Activated naive CD8-positive, alpha-beta T cell treated with anti-CD3 and anti-CD28 coated beads, Interleukin-2, amount 10 ng/mL, durations not matched to agents 7 days and 5 days (primary cell): ENCODE measurements at regions not wholly inside any gene's neighbourhood (a gene's known extent, or its start where the extent isn't known, plus 50 kb on each side); places are given as distances from the start of the nearest gene placed in this dataset.
A peak's percentile ranks its signal among the peaks of the same experiment; 100 is the strongest.

Experiments
- ATAC-seq: fragments of 150-1000 bp; cut with Tn5 transposase; one replicate; pipeline ENCODE4 v1.10.0; 2021; ENCODE audit warnings: low read depth, moderate library complexity
- POLR2A ChIA-PET: fragments of 350-600 bp; sonication (Branson Sonifier 250); formaldehyde crosslinking; loops from one replicate; lab custom pipeline; 2021; ENCODE audit warnings: antibody characterized with exemption; lab: Charles Lee
- DNase-seq: peaks from one replicate; pipeline ENCODE4 v3.0.0; 2021
- H3K27ac Mint-ChIP-seq: one replicate; pipeline ENCODE4 v1.8.0; 2022; ENCODE audit warnings: mild to moderate bottlenecking, mixed read lengths
- H3K27me3 Mint-ChIP-seq: one replicate; pipeline ENCODE4 v1.8.0; 2022; ENCODE audit warnings: mild to moderate bottlenecking, moderate library complexity, mixed read lengths
- H3K36me3 Mint-ChIP-seq: one replicate; pipeline ENCODE4 v1.8.0; 2021; ENCODE audit warnings: mild to moderate bottlenecking, mixed read lengths
- H3K4me1 Mint-ChIP-seq: one replicate; pipeline ENCODE4 v1.8.0; 2021; ENCODE audit warnings: mixed read lengths
- H3K4me3 Mint-ChIP-seq: one replicate; pipeline ENCODE4 v1.8.0; 2022; ENCODE audit warnings: mild to moderate bottlenecking, moderate library complexity, mixed read lengths
- H3K9me3 Mint-ChIP-seq: one replicate; pipeline ENCODE4 v1.8.0; 2021; ENCODE audit warnings: mixed read lengths

DNA sequence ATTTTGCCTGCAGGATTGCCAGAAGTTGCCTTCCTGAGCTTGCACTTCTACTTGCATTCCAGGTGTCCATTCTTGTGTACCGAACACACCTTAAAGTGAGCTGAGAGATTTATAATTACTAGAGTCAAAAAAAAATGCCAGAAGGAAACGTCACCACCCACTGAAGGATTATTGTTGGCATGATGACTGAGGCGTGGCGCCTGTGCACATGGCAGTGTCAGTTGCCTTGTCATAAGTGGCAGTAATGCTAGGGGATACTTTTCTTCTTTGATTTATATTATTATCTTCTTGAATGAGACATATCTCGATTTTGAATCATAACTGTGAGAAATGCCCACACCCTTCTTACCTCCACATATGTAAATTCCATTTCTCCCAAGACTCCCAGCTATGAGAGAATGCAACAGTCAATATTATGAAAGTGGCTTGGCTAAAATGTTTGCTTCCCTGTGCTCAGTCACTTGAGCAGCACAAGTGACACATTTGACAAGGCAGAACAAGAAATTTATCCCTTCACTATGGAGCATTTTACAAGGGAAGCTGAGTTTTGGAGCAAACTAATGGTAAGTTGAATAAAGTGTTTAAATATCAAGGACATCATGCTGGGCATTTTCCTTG is 149.5 kb upstream of the SASH1 start:
- no peak overlapping the region for H3K4me3 Mint-ChIP-seq
- H3K4me1 Mint-ChIP-seq = no peaks in the 10 kb centered on the region
- H3K27ac Mint-ChIP-seq = no peak overlapping the region
- no peaks in the 10 kb centered on the region for H3K36me3 Mint-ChIP-seq
- H3K9me3 Mint-ChIP-seq = peaks cover 3% of the 10 kb centered on the region
- DNase-seq = no peak
- peaks cover 36% of the 10 kb centered on the region for H3K27me3 Mint-ChIP-seq
- no peak for ATAC-seq
- POLR2A ChIA-PET = no interaction called here

DNA sequence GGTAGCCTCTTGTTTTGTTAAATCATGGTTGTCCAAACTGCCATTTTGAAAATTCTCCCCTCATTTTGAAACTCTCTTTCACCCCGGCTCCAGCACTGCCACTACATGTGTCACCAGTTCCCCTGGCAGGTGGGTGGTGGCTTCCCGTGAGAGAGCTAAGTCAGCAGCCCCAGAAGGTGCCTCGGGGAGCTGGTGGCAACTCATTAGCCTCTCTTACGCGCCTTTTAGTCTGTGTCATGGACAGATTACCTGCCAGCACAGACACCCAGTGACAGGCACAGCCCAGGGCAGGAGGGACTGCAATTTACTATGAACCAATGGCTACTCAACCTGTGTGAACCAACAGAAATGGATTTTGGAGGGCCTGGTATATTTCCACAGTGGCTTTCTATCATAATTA is 147.1 kb upstream of the SASH1 start:
- no peaks in the 10 kb centered on the region for H3K4me1 Mint-ChIP-seq
- POLR2A ChIA-PET = no interaction called here
- no peaks in the 10 kb centered on the region for H3K36me3 Mint-ChIP-seq
- ATAC-seq = no peak
- DNase-seq = no peak
- peaks cover 54% of the 10 kb centered on the region for H3K27me3 Mint-ChIP-seq
- H3K4me3 Mint-ChIP-seq = no peak overlapping the region
- H3K9me3 Mint-ChIP-seq = peaks cover 3% of the 10 kb centered on the region
- H3K27ac Mint-ChIP-seq = no peak overlapping the region

DNA sequence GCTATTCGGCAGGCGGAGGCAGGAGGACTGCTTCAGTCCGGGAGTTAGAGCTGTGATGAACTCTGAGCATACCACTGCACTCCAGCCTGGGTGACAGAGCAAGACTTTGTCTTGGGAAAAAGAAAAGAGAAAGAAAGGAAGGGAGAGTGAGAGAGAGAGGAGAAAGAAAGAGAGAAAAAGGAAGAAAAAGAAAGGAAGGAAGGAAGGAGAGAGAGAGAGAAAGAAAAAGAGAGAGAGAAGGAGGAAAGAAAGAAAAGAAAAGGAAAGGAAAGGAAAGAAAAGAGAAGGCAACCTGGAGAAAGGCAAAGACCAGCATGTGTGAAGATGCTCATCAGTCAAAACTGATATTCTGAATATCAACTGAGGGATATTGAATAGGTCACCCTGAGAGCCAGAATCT is 143.1 kb upstream of the SASH1 start:
- DNase-seq = no peak
- no peak overlapping the region for H3K4me3 Mint-ChIP-seq
- peaks cover 6% of the 10 kb centered on the region for H3K9me3 Mint-ChIP-seq
- H3K27me3 Mint-ChIP-seq = peaks cover 76% of the 10 kb centered on the region
- no peak overlapping the region for H3K27ac Mint-ChIP-seq
- ATAC-seq = no peak
- H3K36me3 Mint-ChIP-seq = no peaks in the 10 kb centered on the region
- peaks cover 9% of the 10 kb centered on the region for H3K4me1 Mint-ChIP-seq
- POLR2A ChIA-PET = interaction anchor here (1.0 kb wide), 1 partner anchor 14 kb away, joined by 3 read pairs; no protein-coding TSS in a partner anchor

DNA sequence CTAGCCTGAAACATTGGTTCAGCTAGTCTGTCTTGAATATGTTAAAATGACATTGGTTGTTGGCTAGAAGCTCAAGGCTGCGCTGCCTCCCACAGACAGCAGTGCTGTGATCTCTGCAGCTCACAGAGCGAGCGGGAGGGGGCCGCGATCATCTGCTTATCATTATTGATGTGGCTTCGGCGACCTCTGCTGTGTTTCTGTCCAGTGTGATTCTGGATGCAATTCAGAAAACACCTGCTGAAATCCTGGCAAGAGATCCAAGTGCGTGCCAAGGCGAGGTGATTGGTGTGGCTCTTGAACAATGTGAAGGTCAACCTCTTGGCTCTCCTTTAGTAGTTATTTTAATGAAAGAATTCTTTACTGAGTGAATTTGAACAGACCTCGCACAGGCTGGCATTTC is 142.3 kb upstream of the SASH1 start:
- no peak for DNase-seq
- peaks cover under 1% of the 10 kb centered on the region for H3K36me3 Mint-ChIP-seq
- POLR2A ChIA-PET = no interaction called here
- peaks cover 12% of the 10 kb centered on the region for H3K4me1 Mint-ChIP-seq
- H3K27ac Mint-ChIP-seq = no peak overlapping the region
- H3K4me3 Mint-ChIP-seq = no peak overlapping the region
- peaks cover 10% of the 10 kb centered on the region for H3K9me3 Mint-ChIP-seq
- H3K27me3 Mint-ChIP-seq = peaks cover 79% of the 10 kb centered on the region
- ATAC-seq = no peak

DNA sequence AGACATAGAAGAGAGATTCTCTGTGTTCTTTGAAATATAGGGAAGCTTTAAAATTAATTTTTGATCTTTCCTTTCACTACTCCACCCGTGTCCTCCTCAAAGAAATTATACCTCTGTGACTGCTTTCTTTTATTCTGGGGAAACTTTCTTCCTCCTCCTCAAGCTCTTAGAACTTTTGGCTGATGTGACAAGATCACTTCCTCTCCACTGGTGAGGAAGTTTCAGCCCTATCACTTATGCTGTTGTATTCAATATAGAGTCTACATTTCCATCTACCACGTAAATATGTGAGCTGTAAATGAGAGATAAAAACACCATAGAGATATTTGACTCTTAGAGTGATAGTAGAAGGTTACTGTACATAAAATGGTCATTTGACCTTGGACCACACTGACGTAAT is 141.9 kb upstream of the SASH1 start:
- H3K27me3 Mint-ChIP-seq = peaks cover 79% of the 10 kb centered on the region
- peaks cover 14% of the 10 kb centered on the region for H3K4me1 Mint-ChIP-seq
- no peak overlapping the region for H3K27ac Mint-ChIP-seq
- ATAC-seq = no peak
- H3K4me3 Mint-ChIP-seq = no peak overlapping the region
- POLR2A ChIA-PET = no interaction called here
- H3K36me3 Mint-ChIP-seq = peaks cover 2% of the 10 kb centered on the region
- DNase-seq = no peak
- peaks cover 13% of the 10 kb centered on the region for H3K9me3 Mint-ChIP-seq

DNA sequence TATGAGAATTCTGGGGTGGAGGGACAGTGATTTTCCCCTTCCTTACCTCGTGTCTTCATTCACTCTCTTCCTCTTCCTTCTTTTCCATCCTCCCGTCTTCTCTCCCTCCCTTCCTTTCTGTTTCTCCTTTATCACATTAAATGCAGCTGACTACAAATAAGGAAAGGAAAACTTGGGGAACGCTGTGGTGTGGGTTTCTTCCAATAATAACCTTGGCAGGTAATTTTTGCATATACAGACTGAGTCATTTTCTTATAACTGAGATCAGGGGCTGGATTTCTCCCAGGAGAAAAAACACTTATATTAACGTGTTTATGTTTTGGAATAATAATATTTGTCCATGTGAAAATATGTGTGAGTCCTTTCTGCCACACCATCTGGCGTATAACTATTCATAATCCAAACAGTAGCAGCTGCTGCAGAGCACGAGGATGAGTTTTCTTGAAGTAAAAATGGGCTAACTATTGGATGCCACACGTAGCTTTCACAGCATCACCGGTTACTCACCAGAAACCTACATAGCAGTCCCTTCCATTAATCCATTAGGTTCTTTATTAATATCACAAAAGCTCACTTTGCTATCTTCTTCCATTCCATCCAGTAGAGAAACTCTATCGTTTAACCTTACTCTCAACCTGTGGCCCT is 139.2 kb upstream of the SASH1 start:
- Mint-ChIP-seq H3K4me3 (peak overlapping the region; percentile 43), H3K4me1 (peaks cover 14% of the 10 kb centered on the region), H3K27ac (peak overlapping the region; percentile 78), H3K9me3 (peaks cover 10% of the 10 kb centered on the region), H3K36me3 (peaks cover 2% of the 10 kb centered on the region), H3K27me3 (peaks cover 81% of the 10 kb centered on the region)
- ATAC-seq = no peak
- DNase-seq = no peak
- POLR2A ChIA-PET = interaction anchor here (0.6 kb wide), 1 partner anchor 101 kb away, joined by 3 read pairs; no protein-coding TSS in a partner anchor

DNA sequence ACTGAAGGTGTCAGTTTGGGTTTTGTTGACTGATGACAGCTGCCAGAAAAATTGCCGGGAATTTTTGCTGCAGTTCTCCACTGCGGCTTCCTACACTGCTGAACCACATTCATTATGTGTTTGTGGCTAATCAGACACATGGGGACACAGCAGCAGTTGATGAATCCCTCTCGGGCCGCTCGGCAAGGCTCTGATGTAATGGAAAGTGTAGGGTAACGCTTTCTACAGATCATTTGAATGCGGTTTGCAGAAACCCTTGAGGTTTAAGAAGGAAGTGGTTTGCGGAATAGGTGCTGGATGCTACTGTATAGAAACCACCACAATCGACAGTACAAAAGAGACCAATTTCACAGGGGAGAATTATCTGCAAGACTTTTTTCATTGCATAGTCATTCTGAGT is 138.7 kb upstream of the SASH1 start:
- H3K27me3 Mint-ChIP-seq = peaks cover 80% of the 10 kb centered on the region
- ATAC-seq = peak; percentile 90

DNA sequence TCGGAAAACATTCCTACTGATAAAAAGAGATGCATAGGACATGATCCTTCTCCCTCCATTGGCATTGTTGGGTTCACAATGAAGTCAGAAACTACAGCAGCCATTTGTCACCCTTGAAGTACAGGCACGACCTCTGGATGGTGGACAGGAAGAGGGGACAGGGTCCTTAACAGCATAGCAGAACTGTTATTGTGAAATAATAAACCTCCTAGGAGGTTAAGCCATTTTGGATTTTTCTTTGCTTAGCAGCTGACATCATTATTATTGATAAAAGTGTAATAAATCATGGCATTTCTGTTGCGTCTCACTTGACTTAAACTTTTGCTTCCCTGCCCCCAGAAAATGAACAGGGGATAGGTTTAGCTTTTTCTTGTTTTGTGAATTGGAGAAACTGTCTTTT is 134.3 kb upstream of the SASH1 start:
- Mint-ChIP-seq H3K4me3 (no peak overlapping the region), H3K36me3 (peaks cover 2% of the 10 kb centered on the region), H3K4me1 (peaks cover 13% of the 10 kb centered on the region), H3K9me3 (peaks cover 8% of the 10 kb centered on the region), H3K27me3 (peaks cover 77% of the 10 kb centered on the region), H3K27ac (no peak overlapping the region)
- ATAC-seq = no peak
- POLR2A ChIA-PET = no interaction called here
- DNase-seq = no peak

More for the DNA sequence above, 138.7 kb upstream of the SASH1 start:
- Mint-ChIP-seq H3K36me3 (peaks cover 2% of the 10 kb centered on the region), H3K27ac (peak overlapping the region; percentile 78), H3K9me3 (peaks cover 10% of the 10 kb centered on the region), H3K4me1 (peaks cover 14% of the 10 kb centered on the region), H3K4me3 (peak overlapping the region; percentile 43)
- POLR2A ChIA-PET = interaction anchor here (0.6 kb wide), 1 partner anchor 101 kb away, joined by 3 read pairs; no protein-coding TSS in a partner anchor
- peak; percentile 58 for DNase-seq

DNA sequence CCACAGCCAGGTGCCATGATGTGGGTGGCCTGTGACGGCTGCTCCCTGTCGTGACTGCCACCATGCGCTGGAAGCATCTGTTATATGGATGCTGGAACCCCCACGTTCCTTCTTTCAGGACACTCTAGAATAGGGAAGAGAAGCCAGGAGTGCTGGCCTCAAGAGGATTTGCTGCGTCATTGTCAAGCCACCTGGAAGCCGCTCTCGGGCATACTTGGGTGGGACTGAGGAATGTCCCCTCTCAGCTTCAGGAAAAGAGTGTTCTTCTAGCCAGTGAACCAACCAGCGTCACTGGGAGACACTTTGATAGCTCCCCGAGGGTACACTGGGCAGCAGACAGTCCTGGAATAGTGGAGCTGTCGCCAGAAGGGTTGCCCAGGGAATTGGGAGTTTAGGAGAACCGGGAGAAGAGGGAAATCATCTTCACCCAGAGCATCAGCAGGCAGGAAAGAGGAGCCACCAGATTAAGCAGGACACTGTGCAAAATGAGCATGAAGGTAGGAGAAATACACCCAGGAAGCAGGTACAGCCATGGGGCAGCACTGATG is 130.8 kb upstream of the SASH1 start:
- POLR2A ChIA-PET = no interaction called here
- no peak for DNase-seq
- no peaks in the 10 kb centered on the region for H3K9me3 Mint-ChIP-seq
- no peak for ATAC-seq
- peaks cover 71% of the 10 kb centered on the region for H3K27me3 Mint-ChIP-seq
- H3K4me3 Mint-ChIP-seq = no peak overlapping the region
- no peaks in the 10 kb centered on the region for H3K4me1 Mint-ChIP-seq
- no peaks in the 10 kb centered on the region for H3K36me3 Mint-ChIP-seq
- H3K27ac Mint-ChIP-seq = no peak overlapping the region

DNA sequence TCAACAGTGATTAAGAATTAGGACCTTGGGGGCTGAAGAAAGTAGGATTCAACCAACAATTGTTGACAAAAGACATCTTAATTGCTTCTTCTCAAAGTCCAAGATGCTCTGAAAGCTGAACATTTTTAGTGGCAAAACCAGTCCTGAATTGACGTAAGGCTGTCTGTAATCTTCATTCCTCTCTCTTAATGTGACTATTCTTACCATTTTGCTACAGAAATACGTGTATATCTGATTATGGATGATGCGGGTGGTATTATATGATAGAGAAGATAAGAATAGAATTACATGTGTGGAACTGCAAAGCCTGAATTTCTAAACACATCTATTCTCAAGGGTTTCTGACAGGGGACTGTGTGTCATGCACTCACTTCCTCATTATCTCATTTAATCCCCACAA is 130.3 kb upstream of the SASH1 start:
- no peak overlapping the region for H3K27ac Mint-ChIP-seq
- no peaks in the 10 kb centered on the region for H3K4me1 Mint-ChIP-seq
- no peak overlapping the region for H3K4me3 Mint-ChIP-seq
- DNase-seq = no peak
- no peaks in the 10 kb centered on the region for H3K36me3 Mint-ChIP-seq
- no peak for ATAC-seq
- H3K9me3 Mint-ChIP-seq = no peaks in the 10 kb centered on the region
- peaks cover 65% of the 10 kb centered on the region for H3K27me3 Mint-ChIP-seq
- POLR2A ChIA-PET = no interaction called here

DNA sequence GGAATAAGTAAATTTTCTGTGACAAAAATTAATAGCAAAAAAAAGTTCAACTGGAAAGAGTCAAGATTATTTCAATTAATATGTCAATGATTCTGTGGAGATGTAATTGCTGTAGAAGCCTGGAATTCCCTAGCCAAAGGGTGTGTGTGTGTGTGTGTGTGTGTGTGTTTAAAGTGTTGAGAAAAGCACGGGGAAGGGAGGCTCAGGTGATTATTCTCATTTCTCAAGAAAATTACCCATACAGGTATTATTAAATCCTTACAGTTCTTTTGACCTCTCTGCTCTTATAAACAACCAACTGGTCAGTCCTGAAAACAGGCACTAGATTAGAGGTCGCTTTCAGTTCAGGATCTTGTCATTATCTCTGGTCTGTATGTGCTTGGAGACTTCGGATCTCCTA is 129.3 kb upstream of the SASH1 start:
- Mint-ChIP-seq H3K27me3 (peaks cover 61% of the 10 kb centered on the region), H3K27ac (no peak overlapping the region)
- no peak for ATAC-seq

DNA sequence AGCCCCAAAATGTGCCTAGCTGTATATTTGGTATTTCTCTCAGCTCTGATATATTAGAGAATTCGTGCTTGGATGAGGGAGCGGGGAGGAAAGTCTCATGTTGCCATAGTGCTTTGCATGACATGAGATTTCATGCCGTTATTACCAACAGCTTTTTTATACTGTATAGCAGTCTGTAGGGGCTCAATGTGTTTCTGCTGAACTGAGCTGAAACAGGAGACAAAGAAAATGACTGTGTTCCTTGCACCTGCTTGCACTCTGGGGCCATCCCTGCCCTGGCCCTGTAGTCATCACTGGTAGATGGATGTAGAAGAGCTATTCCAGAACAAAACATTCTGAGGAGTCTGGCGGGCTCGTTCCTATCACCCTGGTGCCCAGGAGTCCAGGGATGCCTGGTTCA is 128.0 kb upstream of the SASH1 start:
- ATAC-seq = no peak

More for the DNA sequence above, 129.3 kb upstream of the SASH1 start:
- POLR2A ChIA-PET = no interaction called here
- no peak for DNase-seq
- H3K9me3 Mint-ChIP-seq = no peaks in the 10 kb centered on the region
- H3K4me1 Mint-ChIP-seq = no peaks in the 10 kb centered on the region
- H3K4me3 Mint-ChIP-seq = no peak overlapping the region
- no peaks in the 10 kb centered on the region for H3K36me3 Mint-ChIP-seq

DNA sequence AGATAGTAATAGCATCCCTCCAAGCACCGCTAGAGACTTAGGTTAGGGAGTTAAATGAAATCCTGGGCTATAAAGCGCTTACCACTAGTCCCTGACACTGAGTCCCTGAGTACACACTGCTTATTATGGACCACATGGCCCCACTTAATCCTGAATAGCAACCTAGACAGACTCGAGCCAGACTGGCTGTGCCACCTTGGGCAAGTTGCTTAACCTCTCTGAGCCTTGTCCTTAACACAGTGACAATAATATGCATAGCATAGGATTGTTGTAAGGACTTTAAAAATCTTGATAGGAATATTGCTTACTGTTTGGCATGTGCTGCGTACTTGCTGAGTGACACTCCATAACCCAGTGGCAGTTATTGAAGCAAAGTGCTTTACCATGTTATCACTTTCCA is 125.6 kb upstream of the SASH1 start:
- Mint-ChIP-seq H3K36me3 (no peaks in the 10 kb centered on the region), H3K27me3 (peaks cover 57% of the 10 kb centered on the region), H3K27ac (no peak overlapping the region), H3K9me3 (no peaks in the 10 kb centered on the region), H3K4me3 (no peak overlapping the region), H3K4me1 (no peaks in the 10 kb centered on the region)
- no peak for ATAC-seq
- POLR2A ChIA-PET = no interaction called here
- DNase-seq = no peak

More for the DNA sequence above, 128.0 kb upstream of the SASH1 start:
- DNase-seq = no peak
- POLR2A ChIA-PET = no interaction called here
- Mint-ChIP-seq H3K36me3 (no peaks in the 10 kb centered on the region), H3K27ac (no peak overlapping the region), H3K4me3 (no peak overlapping the region), H3K9me3 (no peaks in the 10 kb centered on the region), H3K27me3 (peaks cover 61% of the 10 kb centered on the region), H3K4me1 (no peaks in the 10 kb centered on the region)

DNA sequence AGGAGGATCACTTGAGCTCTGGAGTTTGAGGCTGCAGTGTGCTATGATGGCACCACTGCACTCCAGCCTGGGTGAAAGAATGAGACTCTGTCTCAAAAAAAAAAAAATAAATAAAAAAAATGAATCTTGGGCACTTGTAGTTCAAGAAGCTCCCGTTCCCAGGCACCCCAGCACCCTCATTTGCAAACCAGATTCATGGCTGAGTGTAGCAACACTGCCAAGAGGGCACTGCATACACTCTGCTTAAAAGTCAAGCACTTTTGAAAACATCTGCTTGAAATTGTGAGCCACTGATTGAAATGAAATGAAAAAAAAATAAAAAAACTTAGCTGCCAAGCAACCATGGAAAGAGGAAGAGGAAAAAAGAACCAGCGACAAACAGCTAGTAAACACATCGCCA is 124.7 kb upstream of the SASH1 start:
- ATAC-seq (no peak), DNase-seq (no peak)
- H3K27ac Mint-ChIP-seq = no peak overlapping the region
- POLR2A ChIA-PET = no interaction called here
- H3K27me3 Mint-ChIP-seq = peaks cover 52% of the 10 kb centered on the region
- H3K4me1 Mint-ChIP-seq = no peaks in the 10 kb centered on the region
- H3K9me3 Mint-ChIP-seq = no peaks in the 10 kb centered on the region
- H3K4me3 Mint-ChIP-seq = no peak overlapping the region
- no peaks in the 10 kb centered on the region for H3K36me3 Mint-ChIP-seq
